22Rv1 (cell line): ENCODE measurements at regions not wholly inside any gene's neighbourhood (a gene's known extent, or its start where the extent isn't known, plus 50 kb on each side); places are given as distances from the start of the nearest gene placed in this dataset.
"Not testable (repeated sequence)": the region's sequence is repeated elsewhere in the genome, so short reads cannot be mapped to it uniquely, and the experiment has no call there.

Source experiments
- H3K27ac ChIP-seq: fragments of 450-650 bp; 2 replicates; pipeline ENCODE4 v1.5.1; 2017
- CTCF ChIP-seq: fragments of 450-650 bp; IDR thresholded peaks from 2 replicates; pipeline ENCODE4 v1.5.1; 2017; ENCODE audit warnings: mild to moderate bottlenecking
- ZFX ChIP-seq: fragments of 450-650 bp; IDR thresholded peaks from 2 replicates; pipeline ENCODE4 v1.6.1; 2017; ENCODE audit warnings: antibody characterized with exemption, borderline replicate concordance

GRCh38 chr15:24054547-24055245, 367.6 kb upstream of the NDN start:
- TF ChIP-seq CTCF (no peak), ZFX (no peak)
- no peak overlapping the region for H3K27ac ChIP-seq

GRCh38 chr15:24067733-24068501, 380.8 kb upstream of the NDN start:
- H3K27ac ChIP-seq, result no peak overlapping the region
- TF ChIP-seq CTCF (no peak), ZFX (no peak)

GRCh38 chr15:24075420-24076089, 388.4 kb upstream of the NDN start:
- no peak overlapping the region for H3K27ac ChIP-seq
- TF ChIP-seq ZFX, result no peak
- no peak for TF ChIP-seq CTCF

- TF ChIP-seq ZFX (no peak), CTCF (no peak)
- H3K27ac ChIP-seq, result no peak overlapping the region
Measured at GRCh38 chr15:24076090-24076784, 389.1 kb upstream of the NDN start.

- no peak overlapping the region for H3K27ac ChIP-seq
- TF ChIP-seq CTCF (no peak), ZFX (no peak)
Measured at GRCh38 chr15:24078310-24079029, 391.4 kb upstream of the NDN start.

- H3K27ac ChIP-seq, result not testable (repeated sequence)
Measured at GRCh38 chr15:24088941-24089340, 401.8 kb upstream of the NDN start.

- not testable (repeated sequence) for H3K27ac ChIP-seq
Measured at GRCh38 chr15:24101503-24101902, 414.4 kb upstream of the NDN start.

- not testable (repeated sequence) for H3K27ac ChIP-seq
Measured at GRCh38 chr15:24107524-24107923, 420.4 kb upstream of the NDN start.

- H3K27ac ChIP-seq, result not testable (repeated sequence)
Measured at GRCh38 chr15:24107948-24108347, 420.8 kb upstream of the NDN start.

- not testable (repeated sequence) for H3K27ac ChIP-seq
Measured at GRCh38 chr15:24108349-24108748, 421.2 kb upstream of the NDN start.

- not testable (repeated sequence) for H3K27ac ChIP-seq
Measured at GRCh38 chr15:24139622-24140021, 452.5 kb upstream of the NDN start.

- not testable (repeated sequence) for H3K27ac ChIP-seq
Measured at GRCh38 chr15:24145070-24145469, 458.0 kb upstream of the NDN start.
